Keratinocyte (primary cell): ENCODE measurements at regions not wholly inside any gene's neighbourhood (a gene's known extent, or its start where the extent isn't known, plus 50 kb on each side); places are given as distances from the start of the nearest gene placed in this dataset.
A peak's percentile ranks its signal among the peaks of the same experiment; 100 is the strongest.

Experiments used
- DNase-seq: peaks from one replicate; pipeline ENCODE4 v3.0.0-alpha.2; 2011; ENCODE audit warnings: low read depth, missing footprints, low spot score
- FAIRE-seq: peaks from 2 replicates; lab custom pipeline; 2011; peaks lifted over from hg19 to GRCh38; lab: Jason Lieb, UNC
- H2AFZ ChIP-seq: 2 replicates; pipeline ENCODE4 v1.6.0; 2012; ENCODE audit warnings: low read length, control low read depth, inconsistent platforms; ENCODE audit not compliant: control insufficient read depth
- H3K27ac ChIP-seq: 2 replicates; pipeline ENCODE4 v1.5.1; 2011; ENCODE audit warnings: low read length; ENCODE audit not compliant: control insufficient read depth, insufficient read depth
- H3K27me3 ChIP-seq: 3 replicates; pipeline ENCODE4 v1.6.0; 2011; ENCODE audit warnings: low read length; ENCODE audit not compliant: control insufficient read depth, insufficient read depth; ENCODE audit errors: extremely low read depth
- H3K36me3 ChIP-seq, 2 experiments: 2 replicates in 1 of 2; 3 replicates in 1 of 2; pipeline ENCODE4 v1.5.1; 2011; ENCODE audit warnings: low read length in 2 of 2, mild to moderate bottlenecking in 1 of 2; ENCODE audit not compliant: control insufficient read depth in 2 of 2, insufficient read depth in 2 of 2; ENCODE audit errors: extremely low read depth in 1 of 2
- H3K4me1 ChIP-seq: 3 replicates; pipeline ENCODE4 v1.5.1; 2011; ENCODE audit warnings: low read length; ENCODE audit not compliant: control insufficient read depth, insufficient read depth; ENCODE audit errors: extremely low read depth
- H3K4me2 ChIP-seq: 3 replicates; pipeline ENCODE4 v1.6.0; 2011; ENCODE audit warnings: low read depth, low read length; ENCODE audit not compliant: control insufficient read depth, insufficient read depth; ENCODE audit errors: extremely low read depth
- H3K4me3 ChIP-seq, 3 experiments: fragments of 200-600 bp in 1 of 3; sonication (generic) in 1 of 3; 2 replicates in 2 of 3; 3 replicates in 1 of 3; pipeline ENCODE4 v1.5.1; 2011 to 2016; ENCODE audit warnings: low read length in 3 of 3, mild to moderate bottlenecking in 3 of 3, control low read depth in 2 of 3, inconsistent platforms in 1 of 3, low read depth in 1 of 3, mixed read lengths in 1 of 3, mixed run types in 1 of 3, moderate library complexity in 1 of 3; ENCODE audit not compliant: control insufficient read depth in 2 of 3, insufficient read depth in 2 of 3; ENCODE audit errors: extremely low read depth in 1 of 3
- H3K79me2 ChIP-seq: 2 replicates; pipeline ENCODE4 v1.6.0; 2012; ENCODE audit warnings: low read length; ENCODE audit not compliant: control insufficient read depth, insufficient read depth
- H3K9ac ChIP-seq: 3 replicates; pipeline ENCODE4 v1.6.0; 2011; ENCODE audit warnings: low read length; ENCODE audit not compliant: control insufficient read depth, insufficient read depth; ENCODE audit errors: extremely low read depth
- H3K9me1 ChIP-seq: 3 replicates; pipeline ENCODE4 v1.6.0; 2011; ENCODE audit warnings: low read length; ENCODE audit not compliant: control insufficient read depth, insufficient read depth; ENCODE audit errors: extremely low read depth
- H3K9me3 ChIP-seq: 2 replicates; pipeline ENCODE4 v1.5.1; 2012; ENCODE audit warnings: low read depth, low read length; ENCODE audit not compliant: control insufficient read depth
- H4K20me1 ChIP-seq: 3 replicates; pipeline ENCODE4 v1.6.0; 2011; ENCODE audit warnings: low read length; ENCODE audit not compliant: control insufficient read depth, insufficient read depth; ENCODE audit errors: extremely low read depth
- CTCF ChIP-seq, 3 experiments: IDR thresholded peaks in 1 of 3; conservative IDR thresholded peaks in 1 of 3; optimal IDR thresholded peaks in 1 of 3; 2 replicates in 2 of 3; 3 replicates in 1 of 3; pipeline versions ENCODE3 to v1.5.1; 2011; ENCODE audit warnings: low read length in 3 of 3, mild to moderate bottlenecking in 3 of 3, moderate library complexity in 2 of 3, control low read depth in 1 of 3, inconsistent platforms in 1 of 3; ENCODE audit not compliant: insufficient read depth in 2 of 3; ENCODE audit errors: extremely low read depth in 1 of 3
- EZH2 ChIP-seq: IDR thresholded peaks from one replicate; pipeline ENCODE4 v1.6.1; 2012; ENCODE audit warnings: inconsistent platforms, mild to moderate bottlenecking, low read length, moderate library complexity
- dilution Hi-C: fragments of 300-500 bp; cut with MboI; formaldehyde crosslinking; loops from one replicate; pipeline ENCODE4 v1.7.0; 2020; ENCODE audit warnings: low sequenced_read_pairs; ENCODE audit not compliant: extremely low pct_ligation_motif_present

- no peak for DNase-seq
- Histone ChIP-seq H3K27ac (no peak overlapping the region), H3K9me1 (no peaks in the 10 kb centered on the region), H3K79me2 (no peaks in the 10 kb centered on the region), H3K9me3 (no peaks in the 10 kb centered on the region), H3K36me3 (no peaks in the 10 kb centered on the region), H3K9ac (no peak overlapping the region), H2AFZ (no peak overlapping the region), H3K4me2 (no peak overlapping the region), H4K20me1 (no peaks in the 10 kb centered on the region), H3K4me1 (no peaks in the 10 kb centered on the region), H3K27me3 (no peaks in the 10 kb centered on the region), H3K4me3 (no peak overlapping the region)
- TF ChIP-seq CTCF (optimal IDR thresholded peaks at IDR 0.05 in 1 of 3, IDR thresholded peaks at IDR 0.05 in 1 of 3, conservative IDR thresholded peaks at IDR 0.05 in 1 of 3; ENCODE audit: extremely low read depth in 1 of 3, insufficient read depth in 2 of 3, low read length in 3 of 3) (no peak), EZH2 (no peak)
- dilution Hi-C loops = no loop called here
- FAIRE-seq = peak; percentile 55
Observed at GRCh38 chr16:60675022-60675421, 1361.2 kb downstream of the CDH8 start.

- no peak overlapping the region for H3K27ac ChIP-seq
- H3K4me1 ChIP-seq = no peaks in the 10 kb centered on the region
- no peak for FAIRE-seq
- no peaks in the 10 kb centered on the region for H3K36me3 ChIP-seq
- no peaks in the 10 kb centered on the region for H3K9me1 ChIP-seq
- no peak for DNase-seq
- H4K20me1 ChIP-seq = no peaks in the 10 kb centered on the region
- H3K9ac ChIP-seq = no peak overlapping the region
- TF ChIP-seq CTCF (optimal IDR thresholded peaks at IDR 0.05 in 1 of 3, IDR thresholded peaks at IDR 0.05 in 1 of 3, conservative IDR thresholded peaks at IDR 0.05 in 1 of 3; ENCODE audit: extremely low read depth in 1 of 3, insufficient read depth in 2 of 3, low read length in 3 of 3) = no peak
- no peak for TF ChIP-seq EZH2
- H3K4me3 ChIP-seq = no peak overlapping the region
- dilution Hi-C loops = no loop called here
- no peak overlapping the region for H3K4me2 ChIP-seq
- no peaks in the 10 kb centered on the region for H3K79me2 ChIP-seq
- no peaks in the 10 kb centered on the region for H3K9me3 ChIP-seq
- no peak overlapping the region for H2AFZ ChIP-seq
- H3K27me3 ChIP-seq = no peaks in the 10 kb centered on the region
Observed at GRCh38 chr16:60674241-60674640, 1362.0 kb downstream of the CDH8 start.
